ENCODE measurements at regions not wholly inside any gene's neighbourhood (a gene's known extent, or its start where the extent isn't known, plus 50 kb on each side); places are given as distances from the start of the nearest gene placed in this dataset.

- TF ChIP-seq JUND (IDR thresholded peaks at IDR 0.05; ENCODE audit: low read depth), result no peak
- no peak for DNase-seq (ENCODE audit: low read depth in 1 of 2, low spot score in 1 of 2)
- in situ Hi-C loops (cut with HindIII; ENCODE audit: low pct_unique_long_range_greater_than_20kb, low sequenced_read_pairs), result no loop called here
Measured at GRCh38 chr9:134230942-134231325, 66.6 kb upstream of the RNU6ATAC start.

GRCh38 chr9:134231330-134231745, 67.0 kb upstream of the RNU6ATAC start:
- no peak for DNase-seq (ENCODE audit: low read depth in 1 of 2, low spot score in 1 of 2)
- no peak for TF ChIP-seq JUND (IDR thresholded peaks at IDR 0.05; ENCODE audit: low read depth)
- in situ Hi-C loops (cut with HindIII; ENCODE audit: low pct_unique_long_range_greater_than_20kb, low sequenced_read_pairs), result no loop called here

GRCh38 chr9:134231767-134232166, 67.4 kb upstream of the RNU6ATAC start:
- in situ Hi-C loops (cut with HindIII; ENCODE audit: low pct_unique_long_range_greater_than_20kb, low sequenced_read_pairs), result no loop called here
- TF ChIP-seq JUND (IDR thresholded peaks at IDR 0.05; ENCODE audit: low read depth), result no peak
- DNase-seq (ENCODE audit: low read depth in 1 of 2, low spot score in 1 of 2), result no peak

- no peak for DNase-seq (ENCODE audit: low read depth in 1 of 2, low spot score in 1 of 2)
- no peak for TF ChIP-seq JUND (IDR thresholded peaks at IDR 0.05; ENCODE audit: low read depth)
- in situ Hi-C loops (cut with HindIII; ENCODE audit: low pct_unique_long_range_greater_than_20kb, low sequenced_read_pairs), result no loop called here
Measured at GRCh38 chr9:134233022-134233421, 68.7 kb upstream of the RNU6ATAC start.

GRCh38 chr9:134234001-134234660, 69.8 kb upstream of the RNU6ATAC start:
- no peak for DNase-seq (ENCODE audit: low read depth in 1 of 2, low spot score in 1 of 2)
- TF ChIP-seq JUND (IDR thresholded peaks at IDR 0.05; ENCODE audit: low read depth), result no peak
- in situ Hi-C loops (cut with HindIII; ENCODE audit: low pct_unique_long_range_greater_than_20kb, low sequenced_read_pairs), result no loop called here

- no peak for DNase-seq (ENCODE audit: low read depth in 1 of 2, low spot score in 1 of 2)
- no peak for TF ChIP-seq JUND (IDR thresholded peaks at IDR 0.05; ENCODE audit: low read depth)
- in situ Hi-C loops (cut with HindIII; ENCODE audit: low pct_unique_long_range_greater_than_20kb, low sequenced_read_pairs), result no loop called here
Measured at GRCh38 chr9:134234687-134235359, 70.5 kb upstream of the RNU6ATAC start.

- no peak for TF ChIP-seq JUND (IDR thresholded peaks at IDR 0.05; ENCODE audit: low read depth)
- no peak for DNase-seq (ENCODE audit: low read depth in 1 of 2, low spot score in 1 of 2)
Measured at GRCh38 chr9:134235366-134235765, 71.0 kb upstream of the RNU6ATAC start.

GRCh38 chr9:134236001-134236421, 71.6 kb upstream of the RNU6ATAC start:
- TF ChIP-seq JUND (IDR thresholded peaks at IDR 0.05; ENCODE audit: low read depth), result no peak
- DNase-seq (ENCODE audit: low read depth in 1 of 2, low spot score in 1 of 2), result no peak
- in situ Hi-C loops (cut with HindIII; ENCODE audit: low pct_unique_long_range_greater_than_20kb, low sequenced_read_pairs), result no loop called here

More at GRCh38 chr9:134235366-134235765, 71.0 kb upstream of the RNU6ATAC start:
- in situ Hi-C loops (cut with HindIII; ENCODE audit: low pct_unique_long_range_greater_than_20kb, low sequenced_read_pairs), result no loop called here

GRCh38 chr9:134236935-134237629, 72.7 kb upstream of the RNU6ATAC start:
- no peak for DNase-seq (ENCODE audit: low read depth in 1 of 2, low spot score in 1 of 2)
- in situ Hi-C loops (cut with HindIII; ENCODE audit: low pct_unique_long_range_greater_than_20kb, low sequenced_read_pairs), result no loop called here

GRCh38 chr9:134237630-134238265, 73.4 kb upstream of the RNU6ATAC start:
- in situ Hi-C loops (cut with HindIII; ENCODE audit: low pct_unique_long_range_greater_than_20kb, low sequenced_read_pairs), result no loop called here
- DNase-seq (ENCODE audit: low read depth in 1 of 2, low spot score in 1 of 2), result no peak
- TF ChIP-seq JUND (IDR thresholded peaks at IDR 0.05; ENCODE audit: low read depth), result no peak

More at GRCh38 chr9:134236935-134237629, 72.7 kb upstream of the RNU6ATAC start:
- TF ChIP-seq JUND (IDR thresholded peaks at IDR 0.05; ENCODE audit: low read depth), result no peak

GRCh38 chr9:134239130-134239903, 75.0 kb upstream of the RNU6ATAC start:
- DNase-seq (ENCODE audit: low read depth in 1 of 2, low spot score in 1 of 2), result no peak
- no peak for TF ChIP-seq JUND (IDR thresholded peaks at IDR 0.05; ENCODE audit: low read depth)
- in situ Hi-C loops (cut with HindIII; ENCODE audit: low pct_unique_long_range_greater_than_20kb, low sequenced_read_pairs), result no loop called here

GRCh38 chr9:134239939-134240338, 75.6 kb upstream of the RNU6ATAC start:
- TF ChIP-seq JUND (IDR thresholded peaks at IDR 0.05; ENCODE audit: low read depth), result no peak
- in situ Hi-C loops (cut with HindIII; ENCODE audit: low pct_unique_long_range_greater_than_20kb, low sequenced_read_pairs), result no loop called here
- DNase-seq (ENCODE audit: low read depth in 1 of 2, low spot score in 1 of 2), result no peak
